Spleen (tissue), 7 donors: ENCODE measurements at regions not wholly inside any gene's neighbourhood (a gene's known extent, or its start where the extent isn't known, plus 50 kb on each side); places are given as distances from the start of the nearest gene placed in this dataset.

Source experiments
- POLR2A ChIP-seq, 3 donors: fragments of 450-650 bp; IDR thresholded peaks; one replicate each; pipeline ENCODE4 v1.5.1; 2017; ENCODE audit warnings: antibody characterized with exemption in 3 of 3, mild to moderate bottlenecking in 1 of 3
- TF ChIP-seq, protein P1 (sequence below), 11 experiments: fragments of 200-600 bp in 7 of 11; fragments of 450-650 bp in 4 of 11; sonication (generic) in 4 of 11; IDR thresholded peaks in 8 of 11; conservative IDR thresholded peaks in 3 of 11; 1 replicate in 7 of 11; 2 replicates in 4 of 11; pipeline versions ENCODE4 v1.4.0 to v1.8.0; 2016 to 2021; ENCODE audit warnings: antibody characterized with exemption in 11 of 11, inconsistent platforms in 4 of 11, mild to moderate bottlenecking in 1 of 11
- donor health status: DM: no; HTN: no; CAD: no; lungs with moderate emphysema.
- donor health status: DM: no; HTN: no; CAD: no.
- donor health status: DM: no; HTN: no; CAD: no.

DNA sequence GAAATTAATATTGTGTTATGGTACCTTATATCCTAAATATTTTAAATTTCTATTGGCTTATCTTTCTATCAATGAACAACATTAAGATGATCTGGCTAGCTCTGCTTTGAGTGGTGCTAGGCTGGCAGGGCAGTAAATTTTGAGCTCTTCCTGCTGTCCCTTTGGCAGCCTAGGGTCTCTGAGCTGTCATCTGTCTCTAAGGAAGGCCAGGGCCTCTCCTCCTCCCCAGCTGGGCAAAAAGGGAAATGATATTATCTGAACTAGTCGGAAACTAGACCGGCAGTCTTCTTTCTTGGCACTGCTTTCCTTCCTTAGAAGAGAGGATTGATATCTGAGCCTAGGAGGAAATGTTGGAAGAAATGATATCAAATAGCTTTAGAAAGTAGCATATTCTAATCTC, 176.7 kb upstream of the BTBD3 start:
- TF ChIP-seq POLR2A (IDR thresholded peaks at IDR 0.05) = no peak
- TF ChIP-seq, protein P1, sequence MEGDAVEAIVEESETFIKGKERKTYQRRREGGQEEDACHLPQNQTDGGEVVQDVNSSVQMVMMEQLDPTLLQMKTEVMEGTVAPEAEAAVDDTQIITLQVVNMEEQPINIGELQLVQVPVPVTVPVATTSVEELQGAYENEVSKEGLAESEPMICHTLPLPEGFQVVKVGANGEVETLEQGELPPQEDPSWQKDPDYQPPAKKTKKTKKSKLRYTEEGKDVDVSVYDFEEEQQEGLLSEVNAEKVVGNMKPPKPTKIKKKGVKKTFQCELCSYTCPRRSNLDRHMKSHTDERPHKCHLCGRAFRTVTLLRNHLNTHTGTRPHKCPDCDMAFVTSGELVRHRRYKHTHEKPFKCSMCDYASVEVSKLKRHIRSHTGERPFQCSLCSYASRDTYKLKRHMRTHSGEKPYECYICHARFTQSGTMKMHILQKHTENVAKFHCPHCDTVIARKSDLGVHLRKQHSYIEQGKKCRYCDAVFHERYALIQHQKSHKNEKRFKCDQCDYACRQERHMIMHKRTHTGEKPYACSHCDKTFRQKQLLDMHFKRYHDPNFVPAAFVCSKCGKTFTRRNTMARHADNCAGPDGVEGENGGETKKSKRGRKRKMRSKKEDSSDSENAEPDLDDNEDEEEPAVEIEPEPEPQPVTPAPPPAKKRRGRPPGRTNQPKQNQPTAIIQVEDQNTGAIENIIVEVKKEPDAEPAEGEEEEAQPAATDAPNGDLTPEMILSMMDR (IDR thresholded peaks at IDR 0.05 in 8 of 11, conservative IDR thresholded peaks at IDR 0.05 in 3 of 11) = no peak
